IMR-90 (cell line): ENCODE measurements at regions not wholly inside any gene's neighbourhood (a gene's known extent, or its start where the extent isn't known, plus 50 kb on each side); places are given as distances from the start of the nearest gene placed in this dataset.

ENCODE experiments used
- ATAC-seq: fragments of 200-7000 bp; cut with Tn5 transposase; 2 replicates; pipeline ENCODE4 v1.9.1; 2020; ENCODE audit warnings: low read depth, mild to moderate bottlenecking, moderate library complexity
- BruUV-seq: library from RNA; stranded (reverse); fragments of 400-500 nt; replicated peaks from 2 replicates; lab custom pipeline; 2021; lab: Mats Ljungman, UMichigan
- CTCF ChIA-PET: fragments of 300-600 bp; formaldehyde crosslinking; extraction: SDS; loops from one replicate; lab custom pipeline; 2021; ENCODE audit warnings: antibody characterized with exemption; lab: Yijun Ruan, JAX
- POLR2A ChIA-PET: fragments of 300-600 bp; sonication (Branson Sonifier 250); formaldehyde crosslinking; loops from one replicate; lab custom pipeline; 2022; ENCODE audit warnings: antibody characterized with exemption; ENCODE audit not compliant: unreplicated experiment; lab: Charles Lee
- DNase-seq: peaks from one replicate; pipeline ENCODE4 v3.0.0; 2013
- H2AFZ ChIP-seq: replicated peaks from 2 replicates; pipeline ENCODE3; 2013; ENCODE audit warnings: low read length, mild to moderate bottlenecking; ENCODE audit not compliant: poor library complexity
- H2AK5ac ChIP-seq: 2 replicates; pipeline ENCODE4 v1.6.1; 2013; ENCODE audit warnings: low read depth, low read length, inconsistent platforms
- H2AK9ac ChIP-seq: replicated peaks from 2 replicates; pipeline ENCODE3; 2013; ENCODE audit warnings: mild to moderate bottlenecking, low read depth, low read length, moderate library complexity; ENCODE audit not compliant: poor library complexity
- H2BK120ac ChIP-seq: 2 replicates; pipeline ENCODE4 v1.6.1; 2013; ENCODE audit warnings: low read depth, low read length, inconsistent platforms
- H2BK15ac ChIP-seq: 3 replicates; pipeline ENCODE4 v1.6.1; 2013; ENCODE audit warnings: low read depth, low read length, inconsistent platforms
- H2BK20ac ChIP-seq: 2 replicates; pipeline ENCODE4 v1.6.1; 2013; ENCODE audit warnings: low read depth, mild to moderate bottlenecking, inconsistent platforms, low read length, moderate library complexity
- H2BK5ac ChIP-seq: 2 replicates; pipeline ENCODE4 v1.6.1; 2013; ENCODE audit warnings: mild to moderate bottlenecking, low read depth, low read length, inconsistent platforms; ENCODE audit not compliant: poor library complexity, severe bottlenecking
- H3K14ac ChIP-seq: replicated peaks from 2 replicates; pipeline ENCODE4 v1.6.1; 2013; ENCODE audit warnings: low read depth, low read length, inconsistent platforms
- H3K18ac ChIP-seq: 2 replicates; pipeline ENCODE4 v1.6.1; 2013; ENCODE audit warnings: low read depth, low read length, control low read depth
- H3K23ac ChIP-seq: 2 replicates; pipeline ENCODE4 v1.6.1; 2013; ENCODE audit warnings: low read depth, low read length, inconsistent platforms
- H3K27ac ChIP-seq: 2 replicates; pipeline ENCODE4 v1.5.1; 2013; ENCODE audit warnings: mild to moderate bottlenecking, control low read depth, low read length; ENCODE audit not compliant: insufficient read depth
- H3K27me3 ChIP-seq: 2 replicates; pipeline ENCODE4 v1.6.1; 2013; ENCODE audit warnings: low read length; ENCODE audit not compliant: control insufficient read depth, insufficient read depth
- H3K36me3 ChIP-seq: 2 replicates; pipeline ENCODE4 v1.6.1; 2013; ENCODE audit warnings: low read length, mixed read lengths; ENCODE audit not compliant: control insufficient read depth, insufficient read depth
- H3K4ac ChIP-seq: 2 replicates; pipeline ENCODE4 v1.6.1; 2013; ENCODE audit warnings: low read depth, low read length, inconsistent platforms
- H3K4me1 ChIP-seq: 2 replicates; pipeline ENCODE4 v1.6.1; 2013; ENCODE audit warnings: low read length, mixed read lengths; ENCODE audit not compliant: control insufficient read depth, insufficient read depth
- H3K4me2 ChIP-seq: 2 replicates; pipeline ENCODE4 v1.6.1; 2013; ENCODE audit warnings: low read depth, mild to moderate bottlenecking, control low read depth, low read length, moderate library complexity
- H3K4me3 ChIP-seq: 2 replicates; pipeline ENCODE4 v1.5.1; 2013; ENCODE audit warnings: low read depth, mild to moderate bottlenecking, control low read depth, low read length, moderate library complexity; ENCODE audit not compliant: insufficient read depth
- H3K56ac ChIP-seq: 2 replicates; pipeline ENCODE4 v1.6.1; 2013; ENCODE audit warnings: low read length, inconsistent platforms; ENCODE audit not compliant: insufficient read depth; ENCODE audit errors: extremely low read depth
- H3K79me1 ChIP-seq, 2 experiments: 2 replicates each; pipeline ENCODE4 v1.6.1; 2013; ENCODE audit warnings: low read length in 2 of 2, inconsistent platforms in 1 of 2, low read depth in 1 of 2
- H3K9ac ChIP-seq: 2 replicates; pipeline ENCODE4 v1.6.1; 2013; ENCODE audit warnings: low read depth, low read length, control low read depth
- H3K9me1 ChIP-seq: 2 replicates; pipeline ENCODE4 v1.6.1; 2013; ENCODE audit warnings: low read length, inconsistent platforms; ENCODE audit not compliant: insufficient read depth
- H3K9me3 ChIP-seq: 2 replicates; pipeline ENCODE4 v1.6.1; 2013; ENCODE audit warnings: low read length; ENCODE audit not compliant: control insufficient read depth, insufficient read depth
- H4K20me1 ChIP-seq: 2 replicates; pipeline ENCODE4 v1.6.1; 2013; ENCODE audit warnings: low read length, inconsistent platforms; ENCODE audit not compliant: insufficient read depth
- H4K5ac ChIP-seq: 2 replicates; pipeline ENCODE4 v1.6.1; 2013; ENCODE audit warnings: mild to moderate bottlenecking, low read depth, low read length, control low read depth
- H4K8ac ChIP-seq, 2 experiments: 2 replicates each; pipeline ENCODE4 v1.6.1; 2013; ENCODE audit warnings: low read depth in 2 of 2, low read length in 2 of 2, control low read depth in 1 of 2, inconsistent platforms in 1 of 2
- H4K91ac ChIP-seq: 2 replicates; pipeline ENCODE4 v1.6.1; 2013; ENCODE audit warnings: low read depth, low read length, inconsistent platforms; ENCODE audit not compliant: insufficient read depth
- BHLHE40 ChIP-seq: fragments of 150-350 bp; IDR thresholded peaks from 2 replicates; pipeline ENCODE4 v1.6.1; 2016; ENCODE audit warnings: mild to moderate bottlenecking, low read depth, low read length
- CEBPB ChIP-seq: IDR thresholded peaks from 2 replicates; pipeline ENCODE4 v1.6.1; 2012; ENCODE audit warnings: low read depth, low read length, improper control_type of control experiment
- CHD1 ChIP-seq: IDR thresholded peaks from 2 replicates; pipeline ENCODE4 v1.6.1; 2012; ENCODE audit warnings: low read depth, low read length, improper control_type of control experiment
- FOS ChIP-seq: fragments of 150-350 bp; IDR thresholded peaks from 2 replicates; pipeline ENCODE4 v1.6.1; 2016; ENCODE audit warnings: low read depth, low read length
- MAFK ChIP-seq: IDR thresholded peaks from 2 replicates; pipeline ENCODE4 v1.6.1; 2012; ENCODE audit warnings: low read depth, low read length, improper control_type of control experiment
- MAZ ChIP-seq: IDR thresholded peaks from 2 replicates; pipeline ENCODE4 v1.6.1; 2012; ENCODE audit warnings: low read depth, mild to moderate bottlenecking, low read length, improper control_type of control experiment, moderate library complexity, borderline replicate concordance
- MXI1 ChIP-seq: IDR thresholded peaks from 2 replicates; pipeline ENCODE4 v1.6.1; 2012; ENCODE audit warnings: low read depth, mild to moderate bottlenecking, low read length, moderate library complexity, borderline replicate concordance
- NFE2L2 ChIP-seq: fragments of 150-350 bp; IDR thresholded peaks from 2 replicates; pipeline ENCODE4 v1.6.1; 2016; ENCODE audit warnings: low read depth, mild to moderate bottlenecking, low read length
- POLR2A ChIP-seq: IDR thresholded peaks from 2 replicates; pipeline ENCODE4 v1.6.1; 2012; ENCODE audit warnings: mild to moderate bottlenecking, low read depth, low read length
- RAD21 ChIP-seq: IDR thresholded peaks from 2 replicates; pipeline ENCODE4 v1.6.1; 2012; ENCODE audit warnings: low read length, improper control_type of control experiment
- RCOR1 ChIP-seq: IDR thresholded peaks from 2 replicates; pipeline ENCODE4 v1.6.1; 2012; ENCODE audit warnings: mild to moderate bottlenecking, low read length, improper control_type of control experiment; ENCODE audit not compliant: insufficient replicate concordance
- RFX5 ChIP-seq: IDR thresholded peaks from 2 replicates; pipeline ENCODE4 v1.8.0; 2012; ENCODE audit warnings: low read depth, mild to moderate bottlenecking, low read length, moderate library complexity
- SMC3 ChIP-seq: fragments of 150-350 bp; IDR thresholded peaks from 2 replicates; pipeline ENCODE4 v1.6.1; 2016; ENCODE audit warnings: low read depth, mild to moderate bottlenecking, antibody characterized with exemption, low read length, moderate library complexity
- WGBS, 2 experiments: methylation state at CpG; one replicate each; pipeline versions ENCODE4 v1.1.5 to v1.1.7; 2013; ENCODE audit warnings: missing lambda C conversion rate in 2 of 2; ENCODE audit not compliant: insufficient read length in 1 of 2; ENCODE audit errors: extremely low coverage in 2 of 2; 5-methylcytosine and 5-hydroxymethylcytosine counted together
- dilution Hi-C: fragments of 300-500 bp; cut with HindIII; formaldehyde crosslinking; loops from one replicate; pipeline ENCODE4 v1.14.3; 2018; ENCODE audit warnings: low sequenced_read_pairs; ENCODE audit not compliant: unreplicated experiment
- in situ Hi-C: fragments of 300-500 bp; cut with MboI; formaldehyde crosslinking; loops from 3 replicates; pipeline ENCODE4 v1.14.3; 2019; ENCODE audit warnings: low sequenced_read_pairs, inconsistent platforms, mixed read lengths
- intact Hi-C: fragments of 100-400 bp; cut with micrococcal nuclease; formaldehyde crosslinking; loops from 2 replicates; pipeline ENCODE4 v1.10.0; 2022
- TF ChIP-seq, protein P1 (sequence below): fragments of 150-350 bp; IDR thresholded peaks from 2 replicates; pipeline ENCODE4 v1.6.1; 2016; ENCODE audit warnings: low read depth, mild to moderate bottlenecking, low read length, moderate library complexity, borderline replicate concordance
- TF ChIP-seq, protein P2 (sequence below): conservative IDR thresholded peaks from 2 replicates; pipeline ENCODE4 v1.5.1; 2012; ENCODE audit warnings: mild to moderate bottlenecking, low read depth, low read length, improper control_type of control experiment
- TF ChIP-seq, protein P3 (sequence below): fragments of 150-350 bp; IDR thresholded peaks from 2 replicates; pipeline ENCODE4 v1.6.1; 2017; ENCODE audit warnings: mild to moderate bottlenecking, antibody characterized with exemption, low read length, low read depth

DNA sequence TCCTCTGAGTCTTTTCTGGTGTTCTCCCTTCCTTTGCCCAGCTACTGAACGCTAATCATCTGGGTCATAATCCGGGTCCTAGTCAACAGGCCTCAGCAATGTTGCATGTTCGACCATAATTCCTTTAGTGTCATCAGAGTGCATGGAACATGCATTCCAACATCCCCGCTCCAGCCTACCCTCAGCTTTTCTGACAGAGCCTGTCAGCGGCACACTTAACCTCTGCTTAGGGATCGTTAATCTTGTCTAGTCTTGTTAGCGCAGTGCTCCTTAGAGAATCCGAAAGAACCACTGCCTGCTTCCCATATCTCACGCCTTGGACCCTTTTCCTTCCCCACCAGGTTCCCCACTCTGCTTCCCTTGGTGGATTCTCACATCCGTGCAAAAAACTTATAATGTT, 767.9 kb upstream of the ID2 start:
- H2AK5ac ChIP-seq = no peak overlapping the region
- intact Hi-C loops (no loop called here), in situ Hi-C loops (no loop called here), dilution Hi-C loops (no loop called here)
- H2BK15ac ChIP-seq = no peak overlapping the region
- H4K5ac ChIP-seq = no peak overlapping the region
- ChIA-PET CTCF (no interaction called here), POLR2A (no interaction called here)
- H2AFZ ChIP-seq = no peak overlapping the region
- H3K4me2 ChIP-seq = no peak overlapping the region
- no peak overlapping the region for H4K91ac ChIP-seq
- H3K4ac ChIP-seq = no peak overlapping the region
- no peak for DNase-seq
- H3K14ac ChIP-seq = no peak overlapping the region
- no peak overlapping the region for H3K23ac ChIP-seq
- no peaks in the 10 kb centered on the region for H3K79me1 ChIP-seq
- BruUV-seq = no TSS peak
- no peaks in the 10 kb centered on the region for H3K27me3 ChIP-seq
- no peak overlapping the region for H2BK20ac ChIP-seq
- H3K18ac ChIP-seq = no peak overlapping the region
- H2AK9ac ChIP-seq = no peak overlapping the region
- H3K4me1 ChIP-seq = no peaks in the 10 kb centered on the region
- no peak for TF ChIP-seq NFE2L2
- TF ChIP-seq POLR2A = no peak
- TF ChIP-seq MAZ = no peak
- TF ChIP-seq, protein P1, sequence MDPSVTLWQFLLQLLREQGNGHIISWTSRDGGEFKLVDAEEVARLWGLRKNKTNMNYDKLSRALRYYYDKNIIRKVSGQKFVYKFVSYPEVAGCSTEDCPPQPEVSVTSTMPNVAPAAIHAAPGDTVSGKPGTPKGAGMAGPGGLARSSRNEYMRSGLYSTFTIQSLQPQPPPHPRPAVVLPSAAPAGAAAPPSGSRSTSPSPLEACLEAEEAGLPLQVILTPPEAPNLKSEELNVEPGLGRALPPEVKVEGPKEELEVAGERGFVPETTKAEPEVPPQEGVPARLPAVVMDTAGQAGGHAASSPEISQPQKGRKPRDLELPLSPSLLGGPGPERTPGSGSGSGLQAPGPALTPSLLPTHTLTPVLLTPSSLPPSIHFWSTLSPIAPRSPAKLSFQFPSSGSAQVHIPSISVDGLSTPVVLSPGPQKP = no peak
- no peak for TF ChIP-seq CEBPB
- TF ChIP-seq MAFK = no peak
- no peak for TF ChIP-seq BHLHE40
- no peak for TF ChIP-seq RCOR1
- TF ChIP-seq, protein P2, sequence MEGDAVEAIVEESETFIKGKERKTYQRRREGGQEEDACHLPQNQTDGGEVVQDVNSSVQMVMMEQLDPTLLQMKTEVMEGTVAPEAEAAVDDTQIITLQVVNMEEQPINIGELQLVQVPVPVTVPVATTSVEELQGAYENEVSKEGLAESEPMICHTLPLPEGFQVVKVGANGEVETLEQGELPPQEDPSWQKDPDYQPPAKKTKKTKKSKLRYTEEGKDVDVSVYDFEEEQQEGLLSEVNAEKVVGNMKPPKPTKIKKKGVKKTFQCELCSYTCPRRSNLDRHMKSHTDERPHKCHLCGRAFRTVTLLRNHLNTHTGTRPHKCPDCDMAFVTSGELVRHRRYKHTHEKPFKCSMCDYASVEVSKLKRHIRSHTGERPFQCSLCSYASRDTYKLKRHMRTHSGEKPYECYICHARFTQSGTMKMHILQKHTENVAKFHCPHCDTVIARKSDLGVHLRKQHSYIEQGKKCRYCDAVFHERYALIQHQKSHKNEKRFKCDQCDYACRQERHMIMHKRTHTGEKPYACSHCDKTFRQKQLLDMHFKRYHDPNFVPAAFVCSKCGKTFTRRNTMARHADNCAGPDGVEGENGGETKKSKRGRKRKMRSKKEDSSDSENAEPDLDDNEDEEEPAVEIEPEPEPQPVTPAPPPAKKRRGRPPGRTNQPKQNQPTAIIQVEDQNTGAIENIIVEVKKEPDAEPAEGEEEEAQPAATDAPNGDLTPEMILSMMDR = no peak
- no peak for TF ChIP-seq MXI1
- no peak for TF ChIP-seq FOS
- TF ChIP-seq, protein P3, sequence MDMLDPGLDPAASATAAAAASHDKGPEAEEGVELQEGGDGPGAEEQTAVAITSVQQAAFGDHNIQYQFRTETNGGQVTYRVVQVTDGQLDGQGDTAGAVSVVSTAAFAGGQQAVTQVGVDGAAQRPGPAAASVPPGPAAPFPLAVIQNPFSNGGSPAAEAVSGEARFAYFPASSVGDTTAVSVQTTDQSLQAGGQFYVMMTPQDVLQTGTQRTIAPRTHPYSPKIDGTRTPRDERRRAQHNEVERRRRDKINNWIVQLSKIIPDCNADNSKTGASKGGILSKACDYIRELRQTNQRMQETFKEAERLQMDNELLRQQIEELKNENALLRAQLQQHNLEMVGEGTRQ = no peak
- no peak for TF ChIP-seq SMC3
- no peak for TF ChIP-seq RFX5
- TF ChIP-seq RAD21 = no peak
- TF ChIP-seq CHD1 = no peak
- 20% methylated on average over 1 of the region's 10 CpGs; no CpG with 5 or more reads in 1 of the 2 experiments for WGBS, 2 experiments
- H4K20me1 ChIP-seq = no peaks in the 10 kb centered on the region
- H3K4me3 ChIP-seq = no peak overlapping the region
- H3K36me3 ChIP-seq = no peaks in the 10 kb centered on the region
- no peak overlapping the region for H4K8ac ChIP-seq
- no peaks in the 10 kb centered on the region for H3K9me3 ChIP-seq
- no peak overlapping the region for H3K56ac ChIP-seq
- H3K9ac ChIP-seq = no peak overlapping the region
- H3K9me1 ChIP-seq = no peaks in the 10 kb centered on the region
- H2BK120ac ChIP-seq = no peak overlapping the region
- no peak for ATAC-seq
- no peak overlapping the region for H2BK5ac ChIP-seq
- H3K27ac ChIP-seq = no peak overlapping the region
